DMS153 treated with DMSO at 0.1 percent for 48 hours (cell line): ENCODE measurements at regions not wholly inside any gene's neighbourhood (a gene's known extent, or its start where the extent isn't known, plus 50 kb on each side); places are given as distances from the start of the nearest gene placed in this dataset.
A peak's percentile ranks its signal among the peaks of the same experiment; 100 is the strongest.

Source experiments
- DNase-seq: peaks from one replicate; lab custom pipeline; 2025; ENCODE audit not compliant: unreplicated experiment; lab: John Stamatoyannopoulos, UW

DNA sequence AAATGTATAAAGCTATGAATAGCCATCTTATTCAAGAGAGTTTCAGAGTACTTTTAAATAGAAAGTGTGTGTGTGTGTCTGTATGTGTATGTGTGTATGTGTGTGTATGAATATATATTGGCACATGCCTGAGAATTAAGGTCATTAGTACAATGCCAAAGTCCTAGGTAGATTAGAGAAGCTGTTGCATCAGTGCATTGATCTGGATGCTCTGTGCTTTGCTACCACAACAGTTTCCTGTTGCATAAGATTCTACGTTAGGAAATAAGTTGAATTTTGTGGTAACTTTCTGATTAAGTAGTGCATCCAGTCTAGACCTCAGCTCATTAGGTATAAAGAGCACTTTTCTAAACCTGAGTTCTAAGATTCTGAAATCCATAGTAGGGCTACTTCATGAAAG, 1102.8 kb upstream of the KLHL29 start:
- no peak for DNase-seq

- DNase-seq, result no peak
Observed at GRCh38 chr2:22282916-22283315, 1102.1 kb upstream of the KLHL29 start.

GRCh38 chr2:22283436-22283835, 1101.5 kb upstream of the KLHL29 start:
- DNase-seq, result no peak

GRCh38 chr2:22290302-22290701, 1094.7 kb upstream of the KLHL29 start:
- DNase-seq, result no peak

- no peak for DNase-seq
Observed at GRCh38 chr2:22290909-22291473, 1094.0 kb upstream of the KLHL29 start.

DNA sequence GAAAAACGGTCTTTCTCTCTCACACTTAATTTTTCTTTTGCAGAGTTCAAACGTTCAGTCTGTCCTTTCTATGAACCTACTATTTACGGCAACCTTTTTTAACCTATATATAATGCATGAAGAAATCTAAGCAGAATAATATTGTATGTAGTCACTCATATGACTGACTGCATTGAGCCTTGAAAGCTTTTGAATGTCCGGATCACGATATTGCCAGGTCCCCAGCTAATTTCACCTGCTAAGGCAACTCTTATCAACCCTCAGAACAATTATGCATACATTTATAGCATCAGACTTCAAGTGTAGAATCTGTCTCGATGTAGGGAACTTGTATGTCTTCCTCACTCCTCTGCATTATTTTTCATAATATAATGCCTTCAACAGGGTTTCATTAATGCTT, 1083.8 kb upstream of the KLHL29 start:
- DNase-seq, result no peak

DNA sequence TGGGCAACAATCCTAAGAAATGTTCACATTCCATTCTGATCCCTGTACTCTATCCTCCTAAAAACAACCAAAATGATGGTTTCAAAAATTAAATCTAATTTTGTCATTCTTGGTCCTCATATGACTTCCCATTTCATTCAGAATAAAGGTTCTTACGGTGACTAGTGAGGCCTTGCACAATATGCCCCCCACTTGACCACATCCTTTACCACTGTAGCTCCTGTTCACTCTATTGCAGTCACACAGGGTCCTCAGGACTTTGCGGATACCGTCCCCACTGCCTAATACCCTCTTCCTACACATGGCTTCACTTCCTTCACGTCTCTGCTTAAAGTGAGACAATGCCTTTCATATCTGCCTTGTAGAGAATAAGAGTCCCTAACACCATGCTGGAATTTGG, 1058.7 kb upstream of the KLHL29 start:
- DNase-seq, result no peak

GRCh38 chr2:22329211-22330154, 1055.5 kb upstream of the KLHL29 start:
- DNase-seq, result no peak

- DNase-seq, result no peak
Observed at GRCh38 chr2:22336414-22336813, 1048.6 kb upstream of the KLHL29 start.

GRCh38 chr2:22340716-22341115, 1044.3 kb upstream of the KLHL29 start:
- no peak for DNase-seq

DNA sequence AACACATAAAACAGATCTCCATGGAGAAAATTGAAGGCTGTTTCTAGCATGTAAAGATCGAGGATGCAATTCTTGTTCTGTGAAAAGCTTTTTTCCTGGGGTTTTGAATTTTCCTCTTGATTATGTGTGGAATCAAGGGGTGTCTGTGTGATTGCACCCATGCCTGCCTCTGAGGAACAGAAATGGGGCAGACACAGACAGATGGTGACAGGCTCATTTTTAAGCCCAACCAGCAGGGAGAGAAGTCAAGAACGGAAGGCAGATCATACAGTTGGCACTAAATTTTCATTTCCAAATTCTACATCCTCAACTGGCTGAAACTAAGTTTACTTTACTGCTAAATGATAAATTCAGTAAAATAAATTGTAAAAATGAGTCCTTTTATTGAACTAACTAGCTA, 1037.7 kb upstream of the KLHL29 start:
- no peak for DNase-seq

DNA sequence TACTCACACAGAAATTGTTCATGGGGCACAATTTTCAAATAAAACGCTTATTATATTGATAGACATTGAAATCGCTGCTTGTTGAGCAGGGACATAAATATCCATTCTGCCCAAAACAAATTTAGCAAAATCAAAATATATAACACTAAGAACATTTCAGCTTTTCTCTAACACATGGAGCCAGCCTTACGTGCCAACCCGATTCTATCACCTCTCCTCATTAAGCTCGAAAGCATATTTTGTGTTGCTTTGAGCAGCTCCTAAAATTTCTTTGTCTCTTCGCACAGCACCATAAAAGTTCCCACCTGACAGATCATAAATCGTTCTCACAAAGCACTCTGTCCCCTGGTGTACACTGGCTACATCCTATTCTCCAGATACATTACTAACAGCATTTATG, 1034.4 kb upstream of the KLHL29 start:
- DNase-seq, result no peak

GRCh38 chr2:22355816-22356433, 1029.1 kb upstream of the KLHL29 start:
- peak; percentile 15 for DNase-seq

DNA sequence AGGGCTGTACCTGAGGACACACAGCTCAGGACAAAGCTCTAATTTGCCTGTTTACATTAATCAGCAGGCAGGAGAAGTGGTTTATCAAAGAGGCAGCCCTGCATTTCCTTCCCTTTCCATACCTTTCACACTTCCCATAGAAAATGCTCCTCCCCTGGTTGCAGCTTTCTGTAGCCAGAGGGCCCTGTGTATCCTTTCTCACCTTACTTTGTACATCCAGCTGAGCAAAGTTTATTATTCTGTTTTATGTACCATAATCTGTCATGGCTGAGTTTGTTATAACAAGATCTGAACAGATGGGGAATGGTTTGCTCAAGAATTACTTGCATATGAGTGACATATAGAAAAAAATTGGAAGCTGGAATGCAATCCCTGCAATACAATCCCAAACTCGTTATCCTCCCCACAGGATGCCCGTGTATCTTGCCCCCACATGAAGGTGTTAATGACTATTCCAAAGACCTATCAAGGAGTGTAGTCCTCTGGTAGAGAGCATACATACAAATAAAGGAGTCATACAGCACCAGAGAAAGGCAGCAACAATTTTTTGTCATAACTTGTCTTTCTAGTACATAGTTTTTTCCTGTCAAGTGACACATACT, 1025.8 kb upstream of the KLHL29 start:
- DNase-seq, result no peak

GRCh38 chr2:22360735-22361374, 1024.1 kb upstream of the KLHL29 start:
- no peak for DNase-seq

DNA sequence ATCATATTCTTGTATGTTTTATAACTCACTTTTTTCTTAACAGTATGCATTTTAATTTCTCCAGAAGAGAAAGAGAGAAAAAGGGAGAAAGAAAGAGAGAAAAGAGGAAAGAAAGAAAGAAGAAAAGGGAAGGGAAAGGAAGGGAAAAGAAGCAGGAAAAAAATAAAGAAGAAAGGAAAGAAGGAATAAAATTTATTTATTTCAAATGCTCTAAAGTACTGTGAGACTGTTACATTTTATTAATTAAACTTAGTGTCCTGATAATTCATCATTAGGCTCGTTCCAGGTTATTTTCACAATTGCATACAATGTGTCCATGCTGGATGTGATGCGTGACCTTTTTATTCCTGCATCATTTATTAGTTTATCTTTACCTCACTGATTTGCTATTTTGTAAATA, 1023.4 kb upstream of the KLHL29 start:
- DNase-seq, result no peak

GRCh38 chr2:22375096-22375495, 1009.9 kb upstream of the KLHL29 start:
- DNase-seq, result no peak

GRCh38 chr2:22377268-22377667, 1007.7 kb upstream of the KLHL29 start:
- no peak for DNase-seq

DNA sequence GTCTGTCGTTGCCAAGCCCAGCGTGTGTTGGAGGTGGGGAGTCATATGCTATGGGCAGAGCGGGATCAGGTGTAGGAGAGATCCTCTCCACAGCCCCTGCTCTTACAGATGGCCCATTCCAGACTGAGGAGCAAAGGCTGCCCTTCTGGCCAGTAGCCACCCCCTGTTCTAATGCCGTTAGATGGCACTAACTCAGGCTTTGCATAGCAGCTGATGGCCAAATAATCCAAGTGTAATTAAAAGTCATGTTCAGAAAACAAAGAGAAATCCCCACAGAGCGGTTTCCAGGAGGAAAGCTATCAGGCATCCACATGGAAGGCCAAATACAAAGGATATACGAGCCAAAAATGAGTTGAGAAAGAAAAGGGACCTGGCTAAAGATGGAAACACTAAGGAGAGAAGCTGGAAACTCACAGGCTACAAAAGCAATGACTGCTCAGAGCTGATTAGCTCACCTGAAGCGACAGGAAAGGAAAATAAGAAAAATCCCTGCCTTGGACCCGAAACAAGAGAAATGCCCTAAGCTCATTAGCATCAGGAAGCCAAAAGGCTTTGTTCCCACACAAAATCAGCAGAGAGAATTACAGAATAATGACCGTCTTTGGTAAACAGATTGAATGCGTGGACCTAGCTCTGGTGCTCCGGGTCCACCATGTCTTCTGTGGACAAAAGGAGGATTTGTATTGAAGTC, 1002.4 kb upstream of the KLHL29 start:
- DNase-seq, result no peak

GRCh38 chr2:22397847-22398246, 987.1 kb upstream of the KLHL29 start:
- no peak for DNase-seq

DNA sequence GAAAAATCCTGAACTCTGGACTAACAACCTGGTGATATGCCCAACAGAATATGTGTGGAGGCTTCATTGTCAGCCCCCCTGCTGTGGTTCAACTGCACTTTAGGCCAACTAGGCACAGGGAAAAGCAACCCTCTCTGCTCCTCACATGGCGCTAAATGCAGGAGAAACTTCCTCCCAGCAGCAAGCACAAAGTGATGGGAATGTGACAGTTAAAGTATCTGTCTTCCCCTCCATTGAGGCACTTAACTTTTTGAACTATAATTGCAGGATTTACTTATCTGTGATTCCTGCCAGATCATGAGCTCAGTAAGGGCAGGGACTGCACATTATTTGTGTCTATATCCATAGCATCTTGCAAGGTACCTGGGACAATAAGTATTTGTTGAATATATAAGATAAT, 981.2 kb upstream of the KLHL29 start:
- DNase-seq, result no peak
